HEK293 (cell line): ENCODE measurements at regions not wholly inside any gene's neighbourhood (a gene's known extent, or its start where the extent isn't known, plus 50 kb on each side); places are given as distances from the start of the nearest gene placed in this dataset.
"Not testable (repeated sequence)": the region's sequence is repeated elsewhere in the genome, so short reads cannot be mapped to it uniquely, and the experiment has no call there.

Source experiments
- CTCF ChIA-PET: fragments of 350-600 bp; formaldehyde crosslinking; extraction: SDS; loops from one replicate; lab custom pipeline; 2021; ENCODE audit warnings: antibody characterized with exemption; lab: Yijun Ruan, JAX
- POLR2A ChIA-PET: fragments of 300-600 bp; formaldehyde crosslinking; extraction: SDS; loops from one replicate; lab custom pipeline; 2020; ENCODE audit warnings: antibody characterized with exemption, inconsistent platforms; lab: Yijun Ruan, JAX
- H3K27ac ChIP-seq: fragments of 200-500 bp; sonication (Bioruptor generic); 2 replicates; pipeline ENCODE4 v1.5.1; 2014; ENCODE audit warnings: low read depth, low read length, control low read depth, inconsistent platforms; ENCODE audit errors: extremely low read depth
- H3K36me3 ChIP-seq, 2 experiments: fragments of 200-500 bp in 1 of 2; sonication (Bioruptor generic) in 1 of 2; 1 replicate in 1 of 2; 2 replicates in 1 of 2; pipeline ENCODE4 v1.5.1; 2014 to 2017; ENCODE audit warnings: inconsistent platforms in 2 of 2, low read length in 2 of 2; ENCODE audit not compliant: control insufficient read depth in 2 of 2, insufficient read depth in 1 of 2
- H3K4me1 ChIP-seq: fragments of 200-500 bp; sonication (Bioruptor generic); 2 replicates; pipeline ENCODE4 v1.5.1; 2014; ENCODE audit warnings: mild to moderate bottlenecking, low read length, inconsistent platforms; ENCODE audit not compliant: control insufficient read depth, insufficient read depth
- H3K4me3 ChIP-seq: 2 replicates; pipeline ENCODE4 v1.5.1; 2011; ENCODE audit warnings: low read depth, mild to moderate bottlenecking, control low read depth, low read length, moderate library complexity
- H3K9me3 ChIP-seq: fragments of 200-500 bp; sonication (Bioruptor generic); 2 replicates; pipeline ENCODE4 v1.5.1; 2014; ENCODE audit warnings: low read depth, low read length, inconsistent platforms; ENCODE audit not compliant: control insufficient read depth, insufficient read depth
- GLI2 ChIP-seq: fragments of 450-650 bp; formaldehyde crosslinking; IDR thresholded peaks from 2 replicates; pipeline ENCODE4; 2017; ENCODE audit warnings: missing biosample characterization, missing genetic modification characterization, low read depth, borderline replicate concordance
- RBAK ChIP-seq: fragments of 450-650 bp; formaldehyde crosslinking; IDR thresholded peaks from 2 replicates; pipeline ENCODE4 v1.5.1; 2016; ENCODE audit warnings: missing biosample characterization, missing genetic modification characterization
- ZFP3 ChIP-seq: fragments of 450-650 bp; formaldehyde crosslinking; IDR thresholded peaks from 2 replicates; pipeline ENCODE4 v1.5.1; 2016; ENCODE audit warnings: low read depth, missing biosample characterization, missing genetic modification characterization
- ZNF10 ChIP-seq: fragments of 450-650 bp; formaldehyde crosslinking; IDR thresholded peaks from 2 replicates; pipeline ENCODE4 v1.5.1; 2017; ENCODE audit warnings: missing biosample characterization, missing genetic modification characterization
- ZNF211 ChIP-seq: fragments of 450-650 bp; formaldehyde crosslinking; IDR thresholded peaks from 2 replicates; pipeline ENCODE4 v1.5.1; 2016; ENCODE audit warnings: low read depth, missing biosample characterization, missing genetic modification characterization
- ZNF302 ChIP-seq: fragments of 450-650 bp; formaldehyde crosslinking; IDR thresholded peaks from 2 replicates; pipeline ENCODE4 v1.5.1; 2016; ENCODE audit warnings: missing biosample characterization, missing genetic modification characterization, low read depth
- ZNF660 ChIP-seq: fragments of 450-650 bp; IDR thresholded peaks from 2 replicates; pipeline ENCODE4 v1.5.1; 2018; ENCODE audit warnings: missing biosample characterization, mild to moderate bottlenecking, missing genetic modification characterization
- ZNF785 ChIP-seq: fragments of 450-650 bp; formaldehyde crosslinking; IDR thresholded peaks from 2 replicates; pipeline ENCODE4 v1.5.1; 2016; ENCODE audit warnings: missing biosample characterization, missing genetic modification characterization
- ZNF791 ChIP-seq: fragments of 450-650 bp; formaldehyde crosslinking; IDR thresholded peaks from 2 replicates; pipeline ENCODE4 v1.5.1; 2016; ENCODE audit warnings: missing biosample characterization, missing genetic modification characterization
- TF ChIP-seq, protein P1 (sequence below): fragments of 450-650 bp; formaldehyde crosslinking; IDR thresholded peaks from 2 replicates; pipeline ENCODE4 v1.5.1; 2016; ENCODE audit warnings: missing biosample characterization, missing genetic modification characterization
- TF ChIP-seq, protein P2 (sequence below): fragments of 450-650 bp; formaldehyde crosslinking; IDR thresholded peaks from 2 replicates; pipeline ENCODE4 v1.5.1; 2017; ENCODE audit warnings: missing biosample characterization, mild to moderate bottlenecking, missing genetic modification characterization, moderate library complexity
- TF ChIP-seq, protein P3 (sequence below): fragments of 450-650 bp; formaldehyde crosslinking; IDR thresholded peaks from 2 replicates; pipeline ENCODE4 v1.5.1; 2016; ENCODE audit warnings: missing biosample characterization, missing genetic modification characterization
- TF ChIP-seq, protein P4 (sequence below): fragments of 450-650 bp; formaldehyde crosslinking; IDR thresholded peaks from 2 replicates; pipeline ENCODE4 v1.5.1; 2016; ENCODE audit warnings: missing biosample characterization, missing genetic modification characterization
- TF ChIP-seq, protein P5 (sequence below): fragments of 450-650 bp; formaldehyde crosslinking; IDR thresholded peaks from 2 replicates; pipeline ENCODE4; 2016; ENCODE audit warnings: missing biosample characterization, missing genetic modification characterization

DNA sequence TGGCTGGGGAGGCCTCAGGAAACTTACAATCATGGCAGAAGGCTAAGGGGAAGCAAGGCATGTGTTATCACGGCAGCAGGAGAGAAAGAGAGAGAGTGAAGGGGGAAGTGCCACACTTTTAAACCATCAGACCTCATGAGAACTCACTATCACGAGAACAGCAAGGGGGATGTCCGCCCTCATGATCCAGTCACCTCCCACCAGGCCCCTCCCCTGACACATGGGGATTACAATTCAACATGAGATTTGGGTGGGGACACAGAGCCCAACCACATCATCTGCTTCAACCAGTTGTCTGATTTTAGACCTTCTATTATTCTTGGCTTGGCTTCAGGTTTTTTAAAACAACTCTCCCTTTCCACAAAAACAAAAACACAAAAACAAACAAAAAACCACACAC lies 93.7 kb upstream of the BASP1 start:
- H3K4me3 ChIP-seq, H3K36me3 ChIP-seq, H3K4me1 ChIP-seq, H3K9me3 ChIP-seq, CTCF ChIA-PET, H3K27ac ChIP-seq, POLR2A ChIA-PET: not testable (repeated sequence)
- TF ChIP-seq, protein P1, sequence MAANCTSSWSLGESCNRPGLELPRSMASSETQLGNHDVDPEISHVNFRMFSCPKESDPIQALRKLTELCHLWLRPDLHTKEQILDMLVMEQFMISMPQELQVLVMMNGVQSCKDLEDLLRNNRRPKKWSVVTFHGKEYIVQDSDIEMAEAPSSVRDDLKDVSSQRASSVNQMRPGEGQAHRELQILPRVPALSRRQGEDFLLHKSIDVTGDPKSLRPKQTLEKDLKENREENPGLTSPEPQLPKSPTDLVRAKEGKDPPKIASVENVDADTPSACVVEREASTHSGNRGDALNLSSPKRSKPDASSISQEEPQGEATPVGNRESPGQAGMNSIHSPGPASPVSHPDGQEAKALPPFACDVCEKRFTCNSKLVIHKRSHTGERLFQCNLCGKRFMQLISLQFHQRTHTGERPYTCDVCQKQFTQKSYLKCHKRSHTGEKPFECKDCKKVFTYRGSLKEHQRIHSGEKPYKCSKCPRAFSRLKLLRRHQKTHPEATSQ (tag by site-specific recombination), result 0 out of 2 replicates have a peak, but pooled peaks have one; percentile 37
- TF ChIP-seq, protein P2, sequence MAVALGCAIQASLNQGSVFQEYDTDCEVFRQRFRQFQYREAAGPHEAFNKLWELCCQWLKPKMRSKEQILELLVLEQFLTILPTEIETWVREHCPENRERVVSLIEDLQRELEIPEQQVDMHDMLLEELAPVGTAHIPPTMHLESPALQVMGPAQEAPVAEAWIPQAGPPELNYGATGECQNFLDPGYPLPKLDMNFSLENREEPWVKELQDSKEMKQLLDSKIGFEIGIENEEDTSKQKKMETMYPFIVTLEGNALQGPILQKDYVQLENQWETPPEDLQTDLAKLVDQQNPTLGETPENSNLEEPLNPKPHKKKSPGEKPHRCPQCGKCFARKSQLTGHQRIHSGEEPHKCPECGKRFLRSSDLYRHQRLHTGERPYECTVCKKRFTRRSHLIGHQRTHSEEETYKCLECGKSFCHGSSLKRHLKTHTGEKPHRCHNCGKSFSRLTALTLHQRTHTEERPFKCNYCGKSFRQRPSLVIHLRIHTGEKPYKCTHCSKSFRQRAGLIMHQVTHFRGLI (tag by site-specific recombination), result peak; percentile 90

DNA sequence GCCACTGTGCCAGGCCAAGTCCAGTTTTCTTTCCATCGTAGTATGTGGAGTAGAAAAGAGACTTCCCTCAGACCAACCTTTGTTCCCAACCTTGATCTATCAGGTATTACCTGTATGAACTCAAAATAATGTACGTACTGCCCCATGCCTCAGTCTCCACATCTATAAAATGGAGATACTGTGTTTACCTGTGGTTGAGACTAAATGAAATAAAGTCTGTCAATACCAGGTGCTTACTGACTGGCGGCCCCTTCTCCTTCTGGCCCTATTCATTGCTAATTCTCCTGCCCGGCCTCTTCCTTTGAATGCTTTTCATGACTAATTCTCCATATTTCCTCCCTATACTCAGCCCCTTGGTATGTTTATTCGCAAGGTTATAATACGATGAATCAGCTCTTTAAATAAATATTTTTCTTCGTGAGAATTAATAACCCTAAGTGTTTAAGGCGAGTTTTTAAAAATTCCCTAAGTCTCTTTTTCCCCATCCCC lies 89.6 kb upstream of the BASP1 start:
- Histone ChIP-seq H3K9me3 (no peaks in the 10 kb centered on the region), H3K4me3 (no peak overlapping the region), H3K27ac (no peak overlapping the region), H3K36me3 (no peaks in the 10 kb centered on the region), H3K4me1 (no peaks in the 10 kb centered on the region)
- ChIA-PET POLR2A (interaction anchor here (0.7 kb wide), 1 partner anchor 15 kb away, joined by 3 read pairs; no protein-coding TSS in a partner anchor), CTCF (interaction anchor here (0.6 to 0.7 kb wide), 2 partner anchors 62 to 282 kb away, joined by 4 to 8 read pairs; no protein-coding TSS in a partner anchor)
- TF ChIP-seq ZNF660, result no peak
- no peak for TF ChIP-seq RBAK (tag by site-specific recombination)
- TF ChIP-seq, protein P3, sequence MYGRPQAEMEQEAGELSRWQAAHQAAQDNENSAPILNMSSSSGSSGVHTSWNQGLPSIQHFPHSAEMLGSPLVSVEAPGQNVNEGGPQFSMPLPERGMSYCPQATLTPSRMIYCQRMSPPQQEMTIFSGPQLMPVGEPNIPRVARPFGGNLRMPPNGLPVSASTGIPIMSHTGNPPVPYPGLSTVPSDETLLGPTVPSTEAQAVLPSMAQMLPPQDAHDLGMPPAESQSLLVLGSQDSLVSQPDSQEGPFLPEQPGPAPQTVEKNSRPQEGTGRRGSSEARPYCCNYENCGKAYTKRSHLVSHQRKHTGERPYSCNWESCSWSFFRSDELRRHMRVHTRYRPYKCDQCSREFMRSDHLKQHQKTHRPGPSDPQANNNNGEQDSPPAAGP (tag by site-specific recombination), result no peak
- TF ChIP-seq ZNF785 (tag by site-specific recombination), result no peak
- TF ChIP-seq ZNF10 (tag by site-specific recombination), result no peak

DNA sequence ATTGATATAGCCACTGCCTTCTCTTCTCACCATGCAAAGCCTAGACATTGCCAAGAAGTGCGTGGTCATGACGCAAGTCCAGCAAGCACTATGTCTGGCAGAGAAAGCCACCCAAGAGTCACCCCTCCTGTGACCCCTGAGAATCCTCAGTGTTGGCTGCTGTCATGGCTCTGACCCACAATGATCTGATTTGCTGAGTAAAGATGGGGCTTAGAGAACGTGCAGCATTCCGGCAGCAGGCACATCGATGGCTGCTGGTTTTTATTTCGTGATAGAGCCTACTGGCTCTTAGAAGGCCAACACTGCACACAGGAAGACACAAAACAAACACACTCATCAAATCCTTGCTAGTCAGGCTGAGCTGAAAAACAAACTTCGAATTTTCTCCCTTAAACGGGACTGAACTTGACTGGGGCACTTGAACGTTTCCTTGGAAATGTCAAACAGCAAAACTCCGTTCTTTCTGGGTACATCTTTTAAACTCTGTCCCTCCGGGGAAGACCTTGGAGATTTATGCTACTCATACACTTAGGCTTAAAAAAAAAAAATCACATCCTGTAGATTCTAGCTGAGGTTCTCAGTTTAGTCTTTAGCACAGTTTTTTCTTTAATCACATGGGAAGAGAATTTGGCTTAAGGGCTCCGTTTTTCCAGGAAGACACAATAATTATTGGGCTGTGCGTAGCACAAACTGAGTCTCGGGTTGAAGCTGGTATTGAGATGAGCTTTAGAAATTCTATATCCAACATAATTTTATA lies 88.2 kb upstream of the BASP1 start:
- ChIA-PET CTCF (interaction anchor here (0.6 to 6.4 kb wide), 5 partner anchors 10 to 338 kb away, joined by 3 to 50 read pairs (median 5); no protein-coding TSS in a partner anchor), POLR2A (interaction anchor here (0.6 kb wide), 1 partner anchor 324 kb away, joined by 3 read pairs; no protein-coding TSS in a partner anchor)
- no peaks in the 10 kb centered on the region for H3K36me3 ChIP-seq
- no peaks in the 10 kb centered on the region for H3K9me3 ChIP-seq
- H3K4me3 ChIP-seq, result no peak overlapping the region
- no peaks in the 10 kb centered on the region for H3K4me1 ChIP-seq
- no peak for TF ChIP-seq ZNF211 (tag by site-specific recombination)
- TF ChIP-seq ZNF791, result no peak
- TF ChIP-seq, protein P4, sequence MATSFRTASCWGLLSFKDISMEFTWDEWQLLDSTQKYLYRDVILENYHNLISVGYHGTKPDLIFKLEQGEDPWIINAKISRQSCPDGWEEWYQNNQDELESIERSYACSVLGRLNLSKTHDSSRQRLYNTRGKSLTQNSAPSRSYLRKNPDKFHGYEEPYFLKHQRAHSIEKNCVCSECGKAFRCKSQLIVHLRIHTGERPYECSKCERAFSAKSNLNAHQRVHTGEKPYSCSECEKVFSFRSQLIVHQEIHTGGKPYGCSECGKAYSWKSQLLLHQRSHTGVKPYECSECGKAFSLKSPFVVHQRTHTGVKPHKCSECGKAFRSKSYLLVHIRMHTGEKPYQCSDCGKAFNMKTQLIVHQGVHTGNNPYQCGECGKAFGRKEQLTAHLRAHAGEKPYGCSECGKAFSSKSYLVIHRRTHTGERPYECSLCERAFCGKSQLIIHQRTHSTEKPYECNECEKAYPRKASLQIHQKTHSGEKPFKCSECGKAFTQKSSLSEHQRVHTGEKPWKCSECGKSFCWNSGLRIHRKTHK, result no peak
- no peak for TF ChIP-seq ZFP3
- TF ChIP-seq ZNF302, result no peak
- TF ChIP-seq, protein P5, sequence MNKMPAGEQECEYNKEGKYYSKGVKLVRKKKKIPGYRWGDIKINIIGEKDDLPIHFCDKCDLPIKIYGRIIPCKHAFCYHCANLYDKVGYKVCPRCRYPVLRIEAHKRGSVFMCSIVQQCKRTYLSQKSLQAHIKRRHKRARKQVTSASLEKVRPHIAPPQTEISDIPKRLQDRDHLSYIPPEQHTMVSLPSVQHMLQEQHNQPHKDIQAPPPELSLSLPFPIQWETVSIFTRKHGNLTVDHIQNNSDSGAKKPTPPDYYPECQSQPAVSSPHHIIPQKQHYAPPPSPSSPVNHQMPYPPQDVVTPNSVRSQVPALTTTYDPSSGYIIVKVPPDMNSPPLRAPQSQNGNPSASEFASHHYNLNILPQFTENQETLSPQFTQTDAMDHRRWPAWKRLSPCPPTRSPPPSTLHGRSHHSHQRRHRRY (tag by site-specific recombination), result no peak
- TF ChIP-seq GLI2 (tag by site-specific recombination), result no peak
- no peak overlapping the region for H3K27ac ChIP-seq

DNA sequence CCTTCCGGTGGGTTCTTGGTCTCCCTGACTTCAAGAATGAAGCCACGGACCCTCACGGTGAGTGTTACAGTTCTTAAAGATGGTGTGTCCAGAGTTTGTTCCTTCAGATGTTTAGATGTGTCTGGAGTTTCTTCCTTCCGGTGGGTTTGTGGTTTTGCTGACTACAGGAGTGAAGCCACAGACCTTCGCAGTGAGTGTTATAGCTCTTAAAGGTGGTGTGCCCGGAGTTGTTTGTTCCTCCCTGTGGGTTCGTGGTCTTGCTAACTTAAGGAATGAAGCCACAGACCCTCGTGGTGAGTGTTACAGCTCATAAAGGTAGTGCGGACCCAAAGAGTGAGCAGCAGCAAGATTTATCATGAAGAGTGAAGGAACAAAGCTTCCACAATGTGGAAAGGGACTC lies 87.1 kb upstream of the BASP1 start:
- CTCF ChIA-PET, result interaction anchor here (0.7 to 6.4 kb wide), 8 partner anchors 11 to 374 kb away, joined by 3 to 50 read pairs (median 4); no protein-coding TSS in a partner anchor
- H3K4me1 ChIP-seq, POLR2A ChIA-PET, H3K27ac ChIP-seq, H3K36me3 ChIP-seq, H3K4me3 ChIP-seq, H3K9me3 ChIP-seq: not testable (repeated sequence)
